H9 (cell line): ENCODE measurements at regions not wholly inside any gene's neighbourhood (a gene's known extent, or its start where the extent isn't known, plus 50 kb on each side); places are given as distances from the start of the nearest gene placed in this dataset.

Experiments
- DNase-seq: peaks from one replicate; pipeline ENCODE4 v3.0.0-alpha.2; 2017
- H2AFZ ChIP-seq: one replicate; pipeline ENCODE4 v1.6.1; 2013; ENCODE audit warnings: mild to moderate bottlenecking, low read length, control low read depth, moderate library complexity
- H2AK5ac ChIP-seq: 2 replicates; pipeline ENCODE4 v1.6.1; 2013; ENCODE audit warnings: low read length, control low read depth, mixed read lengths; ENCODE audit not compliant: insufficient read length
- H2BK120ac ChIP-seq: one replicate; pipeline ENCODE4 v1.6.1; 2013; ENCODE audit warnings: low read depth, mild to moderate bottlenecking, low read length, control low read depth, inconsistent platforms; ENCODE audit not compliant: poor library complexity, severe bottlenecking
- H2BK12ac ChIP-seq: 2 replicates; pipeline ENCODE4 v1.6.1; 2013; ENCODE audit warnings: low read length, control low read depth, mixed read lengths, low read depth; ENCODE audit not compliant: insufficient read length
- H2BK15ac ChIP-seq: 2 replicates; pipeline ENCODE4 v1.6.1; 2013; ENCODE audit warnings: low read depth, low read length, control low read depth
- H2BK20ac ChIP-seq: one replicate; pipeline ENCODE4 v1.6.1; 2013; ENCODE audit warnings: low read depth, mild to moderate bottlenecking, low read length, control low read depth, inconsistent platforms; ENCODE audit not compliant: poor library complexity, severe bottlenecking
- H2BK5ac ChIP-seq: 2 replicates; pipeline ENCODE4 v1.6.1; 2013; ENCODE audit warnings: low read length, control low read depth, mixed read lengths; ENCODE audit not compliant: insufficient read length
- H3K14ac ChIP-seq: 2 replicates; pipeline ENCODE4 v1.6.1; 2013; ENCODE audit warnings: low read length, control low read depth; ENCODE audit not compliant: insufficient read depth
- H3K18ac ChIP-seq: 2 replicates; pipeline ENCODE4 v1.6.1; 2013; ENCODE audit warnings: low read depth, mild to moderate bottlenecking, mixed read lengths, low read length, control low read depth; ENCODE audit not compliant: insufficient read length
- H3K23ac ChIP-seq: 2 replicates; pipeline ENCODE4 v1.6.1; 2013; ENCODE audit warnings: low read length, control low read depth, mixed read lengths, low read depth; ENCODE audit not compliant: insufficient read length
- H3K23me2 ChIP-seq: 2 replicates; pipeline ENCODE4 v1.6.1; 2013; ENCODE audit warnings: low read depth, mild to moderate bottlenecking, mixed read lengths, low read length, control low read depth; ENCODE audit not compliant: insufficient read length, poor library complexity, severe bottlenecking
- H3K27ac ChIP-seq: 2 replicates; pipeline ENCODE4 v1.5.1; 2013; ENCODE audit warnings: low read length, control low read depth, mixed read lengths, low read depth; ENCODE audit not compliant: insufficient read length
- H3K27me3 ChIP-seq: 2 replicates; pipeline ENCODE4 v1.6.1; 2013; ENCODE audit warnings: low read length, control low read depth, inconsistent platforms; ENCODE audit not compliant: insufficient read depth
- H3K4ac ChIP-seq: 2 replicates; pipeline ENCODE4 v1.6.1; 2013; ENCODE audit warnings: low read depth, mild to moderate bottlenecking, control low read depth, inconsistent platforms, low read length, moderate library complexity
- H3K4me1 ChIP-seq: 2 replicates; pipeline ENCODE4 v1.6.1; 2013; ENCODE audit warnings: low read length, control low read depth, inconsistent platforms; ENCODE audit not compliant: insufficient read depth
- H3K4me2 ChIP-seq: 2 replicates; pipeline ENCODE4 v1.6.1; 2013; ENCODE audit warnings: low read length, control low read depth, mixed read lengths; ENCODE audit not compliant: insufficient read length, insufficient read depth
- H3K56ac ChIP-seq: 2 replicates; pipeline ENCODE4 v1.6.1; 2013; ENCODE audit warnings: low read depth, mild to moderate bottlenecking, mixed read lengths, low read length, control low read depth; ENCODE audit not compliant: insufficient read length
- H3K79me1 ChIP-seq: 2 replicates; pipeline ENCODE4 v1.6.1; 2013; ENCODE audit warnings: low read depth, mild to moderate bottlenecking, moderate library complexity, low read length, control low read depth, inconsistent platforms; ENCODE audit not compliant: insufficient read depth, poor library complexity, severe bottlenecking
- H3K79me2 ChIP-seq: 2 replicates; pipeline ENCODE4 v1.6.1; 2013; ENCODE audit warnings: low read length, control low read depth, inconsistent platforms; ENCODE audit not compliant: insufficient read depth
- H3K9ac ChIP-seq: 2 replicates; pipeline ENCODE4 v1.6.1; 2013; ENCODE audit warnings: low read length, control low read depth, mixed read lengths; ENCODE audit not compliant: insufficient read length; ENCODE audit errors: extremely low read depth
- H3K9me3 ChIP-seq: one replicate; pipeline ENCODE4 v1.6.1; 2013; ENCODE audit warnings: low read depth, low read length, inconsistent platforms; ENCODE audit not compliant: control insufficient read depth
- H3T11ph ChIP-seq: one replicate; pipeline ENCODE4 v1.6.1; 2013; ENCODE audit warnings: mild to moderate bottlenecking, low read length, control low read depth, inconsistent platforms
- H4K20me1 ChIP-seq: one replicate; pipeline ENCODE4 v1.6.1; 2013; ENCODE audit not compliant: control insufficient read depth, insufficient read length, insufficient read depth
- H4K5ac ChIP-seq: 2 replicates; pipeline ENCODE4 v1.6.1; 2013; ENCODE audit warnings: low read depth, mild to moderate bottlenecking, mixed read lengths, low read length, control low read depth; ENCODE audit not compliant: insufficient read length
- H4K8ac ChIP-seq: replicated peaks from 2 replicates; pipeline ENCODE4 v1.6.1; 2013; ENCODE audit warnings: low read length, control low read depth, mixed read lengths, low read depth; ENCODE audit not compliant: insufficient read length
- H4K91ac ChIP-seq: 2 replicates; pipeline ENCODE4 v1.6.1; 2013; ENCODE audit warnings: low read depth, mild to moderate bottlenecking, moderate library complexity, mixed read lengths, low read length, control low read depth; ENCODE audit not compliant: insufficient read length
- H3K27ac Mint-ChIP-seq, 3 experiments: 2 replicates in 2 of 3; 3 replicates in 1 of 3; pipeline ENCODE4 v1.8.0; 2020 to 2021; ENCODE audit warnings: mixed read lengths in 3 of 3, mild to moderate bottlenecking in 1 of 3, moderate library complexity in 1 of 3
- H3K27me3 Mint-ChIP-seq: 2 replicates; pipeline ENCODE4 v1.8.0; 2021; ENCODE audit warnings: low read depth, mild to moderate bottlenecking, moderate library complexity, mixed read lengths
- H3K36me3 Mint-ChIP-seq, 3 experiments: 2 replicates in 2 of 3; 3 replicates in 1 of 3; pipeline ENCODE4 v1.8.0; 2020 to 2021; ENCODE audit warnings: low read depth in 3 of 3, mixed read lengths in 3 of 3; ENCODE audit not compliant: insufficient read depth in 1 of 3
- H3K4me1 Mint-ChIP-seq, 2 experiments: 2 replicates each; pipeline ENCODE4 v1.8.0; 2020; ENCODE audit warnings: mixed read lengths in 2 of 2
- H3K4me3 Mint-ChIP-seq, 2 experiments: 2 replicates in 1 of 2; 3 replicates in 1 of 2; pipeline ENCODE4 v1.8.0; 2020 to 2021; ENCODE audit warnings: mild to moderate bottlenecking in 2 of 2, mixed read lengths in 2 of 2, moderate library complexity in 1 of 2
- H3K9me3 Mint-ChIP-seq, 2 experiments: 2 replicates in 1 of 2; 3 replicates in 1 of 2; pipeline ENCODE4 v1.8.0; 2020; ENCODE audit warnings: mild to moderate bottlenecking in 2 of 2, mixed read lengths in 2 of 2, moderate library complexity in 1 of 2
- CTCF ChIP-seq: fragments of 200-600 bp; sonication (generic); conservative IDR thresholded peaks from 3 replicates; pipeline ENCODE4 v1.8.0; 2021; ENCODE audit warnings: antibody characterized with exemption, mild to moderate bottlenecking
- WGBS: extraction: QIAGEN DNeasy Blood & Tissue Kit; methylation state at CpG from one replicate; pipeline ENCODE4 v1.1.7; 2013; ENCODE audit warnings: missing lambda C conversion rate, low lambda C conversion rate, mixed read lengths; ENCODE audit not compliant: insufficient read length; ENCODE audit errors: extremely low coverage; 5-methylcytosine and 5-hydroxymethylcytosine counted together

DNA sequence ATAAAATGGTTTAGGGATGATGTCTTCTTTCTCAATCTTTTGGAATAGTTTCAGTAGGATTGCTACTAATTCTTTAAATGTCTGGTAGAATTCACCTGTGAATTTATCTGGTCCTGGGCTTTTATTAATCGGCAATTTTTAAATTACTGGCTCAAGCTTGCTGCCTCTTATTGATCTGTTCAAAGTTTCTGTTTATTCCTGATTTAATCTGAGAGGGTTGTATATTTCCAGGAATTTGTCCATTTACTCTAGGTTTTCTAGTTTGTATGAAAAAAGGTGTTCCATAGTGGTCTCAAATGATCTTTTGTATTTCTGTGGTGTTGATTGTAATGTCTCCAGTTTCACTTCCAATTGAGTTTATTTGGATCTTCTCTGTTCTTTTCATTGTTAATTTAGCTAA, 617.8 kb downstream of the LTN1 start:
- Mint-ChIP-seq H3K27me3 (no peaks in the 10 kb centered on the region), H3K9me3 (peaks cover 9 to 16% of the 10 kb centered on the region in 2 experiments; a peak in 4 of 5 replicates), H3K4me3 (no peak overlapping the region), H3K27ac (no peak overlapping the region), H3K4me1 (no peaks in the 10 kb centered on the region), H3K36me3 (peaks cover 0 to 11% (median 0%) of the 10 kb centered on the region in 3 experiments; a peak in 4 of 7 replicates)
- Histone ChIP-seq H2BK5ac (no peak overlapping the region), H3K4me1 (no peaks in the 10 kb centered on the region), H2BK120ac (no peak overlapping the region), H3K79me2 (no peaks in the 10 kb centered on the region), H3K14ac (no peak overlapping the region), H3K79me1 (no peaks in the 10 kb centered on the region), H4K8ac (no peak overlapping the region), H3K27ac (no peak overlapping the region), H4K91ac (no peak overlapping the region), H3K56ac (no peak overlapping the region), H3K9me3 (no peaks in the 10 kb centered on the region), H3T11ph (no peak overlapping the region), H3K23me2 (no peaks in the 10 kb centered on the region), H2BK15ac (no peak overlapping the region), H2AFZ (no peak overlapping the region), H3K4ac (no peak overlapping the region), H4K5ac (no peak overlapping the region), H3K18ac (no peak overlapping the region), H3K4me2 (no peak overlapping the region), H2BK12ac (no peak overlapping the region), H3K9ac (no peak overlapping the region), H2BK20ac (no peak overlapping the region), H3K27me3 (no peaks in the 10 kb centered on the region), H4K20me1 (no peaks in the 10 kb centered on the region), H3K23ac (no peak overlapping the region), H2AK5ac (no peak overlapping the region)
- no peak for DNase-seq
- WGBS: no CpG with 5 or more reads among the region's 1 CpG
- no peak for TF ChIP-seq CTCF
